SK-N-SH (cell line): ENCODE measurements at regions not wholly inside any gene's neighbourhood (a gene's known extent, or its start where the extent isn't known, plus 50 kb on each side); places are given as distances from the start of the nearest gene placed in this dataset.
A peak's percentile ranks its signal among the peaks of the same experiment; 100 is the strongest.

Experiments
- CTCF ChIA-PET: fragments of 300-600, 350-600 bp; formaldehyde crosslinking; extraction: SDS; loops from one replicate; lab custom pipeline; 2021; lab: Yijun Ruan, JAX
- POLR2A ChIA-PET: fragments of 350-600 bp; sonication (Branson Sonifier 250); formaldehyde crosslinking; extraction: SDS; loops from one replicate; lab custom pipeline; 2020; ENCODE audit warnings: antibody characterized with exemption, inconsistent platforms; lab: Yijun Ruan, JAX
- DNase-seq: peaks from one replicate; pipeline ENCODE4 v3.0.0; 2012
- H2AFZ ChIP-seq: fragments of 200-600 bp; sonication (generic); 2 replicates; pipeline ENCODE4 v1.8.1; 2016; ENCODE audit warnings: antibody characterized with exemption, mild to moderate bottlenecking, low read depth
- H3F3A ChIP-seq: fragments of 200-600 bp; sonication (generic); replicated peaks from 2 replicates; pipeline ENCODE3; 2016; ENCODE audit warnings: antibody characterized with exemption, mild to moderate bottlenecking; ENCODE audit not compliant: insufficient read depth
- H3K27ac ChIP-seq, 2 experiments: fragments of 200-500 bp in 1 of 2; fragments of 200-600 bp in 1 of 2; sonication (Bioruptor generic) in 1 of 2; sonication (generic), shearing (Covaris generic) in 1 of 2; 2 replicates each; pipeline versions ENCODE4 v1.5.1 to v1.6.1; 2014 to 2016; ENCODE audit warnings: low read depth in 2 of 2, inconsistent platforms in 1 of 2, low read length in 1 of 2, mild to moderate bottlenecking in 1 of 2, mixed read lengths in 1 of 2
- H3K27me3 ChIP-seq: fragments of 200-600 bp; sonication (generic), shearing (Covaris generic); 2 replicates; pipeline ENCODE4 v1.6.1; 2016; ENCODE audit warnings: mixed run types; ENCODE audit not compliant: insufficient read depth
- H3K36me3 ChIP-seq, 2 experiments: fragments of 200-500 bp in 1 of 2; fragments of 200-600 bp in 1 of 2; sonication (Bioruptor generic) in 1 of 2; sonication (generic) in 1 of 2; replicated peaks in 1 of 2; 2 replicates each; pipeline versions ENCODE3 to v1.5.1; 2014 to 2016; ENCODE audit warnings: low read length in 1 of 2, mild to moderate bottlenecking in 1 of 2; ENCODE audit not compliant: insufficient read depth in 2 of 2, control insufficient read depth in 1 of 2
- H3K4me1 ChIP-seq, 2 experiments: fragments of 200-500 bp in 1 of 2; fragments of 200-600 bp in 1 of 2; sonication (Bioruptor generic) in 1 of 2; sonication (generic), shearing (Covaris generic) in 1 of 2; 2 replicates each; pipeline versions ENCODE4 v1.5.1 to v1.6.1; 2014 to 2016; ENCODE audit warnings: low read depth in 1 of 2, low read length in 1 of 2, mixed run types in 1 of 2; ENCODE audit not compliant: insufficient read depth in 2 of 2, control insufficient read depth in 1 of 2
- H3K4me2 ChIP-seq: fragments of 200-600 bp; sonication (generic), shearing (Covaris generic); 2 replicates; pipeline ENCODE4 v1.6.1; 2017; ENCODE audit warnings: mixed run types
- H3K4me3 ChIP-seq, 2 experiments: fragments of 200-500 bp in 1 of 2; fragments of 200-600 bp in 1 of 2; sonication (Bioruptor generic) in 1 of 2; sonication (generic), shearing (Covaris generic) in 1 of 2; 2 replicates each; pipeline versions ENCODE4 v1.5.1 to v1.8.1; 2014 to 2016; ENCODE audit warnings: low read depth in 2 of 2, inconsistent platforms in 1 of 2, low read length in 1 of 2, mild to moderate bottlenecking in 1 of 2, mixed read lengths in 1 of 2, moderate library complexity in 1 of 2
- H3K79me2 ChIP-seq: fragments of 200-600 bp; sonication (generic); 2 replicates; pipeline ENCODE4 v1.8.1; 2017; ENCODE audit warnings: mild to moderate bottlenecking; ENCODE audit not compliant: insufficient read depth
- H3K9ac ChIP-seq: fragments of 200-600 bp; sonication (generic); 2 replicates; pipeline ENCODE4 v1.6.1; 2017; ENCODE audit warnings: mixed run types
- H3K9me2 ChIP-seq: fragments of 200-600 bp; sonication (generic); 2 replicates; pipeline ENCODE4 v1.6.1; 2017; ENCODE audit warnings: mixed run types
- H3K9me3 ChIP-seq: fragments of 200-600 bp; sonication (generic); 2 replicates; pipeline ENCODE4 v1.6.1; 2017; ENCODE audit warnings: mixed run types, mild to moderate bottlenecking, moderate library complexity
- H4K20me1 ChIP-seq: fragments of 200-600 bp; sonication (generic); 2 replicates; pipeline ENCODE4 v1.6.1; 2017; ENCODE audit warnings: mild to moderate bottlenecking, mixed run types; ENCODE audit not compliant: insufficient read depth
- CTCF ChIP-seq: fragments of 200-600 bp; sonication (generic); IDR thresholded peaks from 2 replicates; pipeline ENCODE4 v1.6.1; 2017; ENCODE audit warnings: antibody characterized with exemption, mild to moderate bottlenecking, moderate library complexity
- EP300 ChIP-seq, 2 experiments: IDR thresholded peaks; 2 replicates each; pipeline versions ENCODE4 v1.4.0 to v1.6.1; 2012; ENCODE audit warnings: borderline replicate concordance in 1 of 2, low read depth in 1 of 2, low read length in 1 of 2
- EZH2phosphoT487 ChIP-seq: fragments of 200-600 bp; sonication (generic); IDR thresholded peaks from 2 replicates; pipeline ENCODE4 v1.6.1; 2017; ENCODE audit warnings: low read depth, mixed run types, mild to moderate bottlenecking, antibody characterized with exemption, moderate library complexity, borderline replicate concordance
- FOSL2 ChIP-seq: IDR thresholded peaks from 2 replicates; pipeline ENCODE4 v1.4.0; 2012; ENCODE audit warnings: low read depth, mild to moderate bottlenecking, moderate library complexity, borderline replicate concordance
- GATA2 ChIP-seq: sonication (generic); formaldehyde crosslinking; IDR thresholded peaks from 2 replicates; pipeline ENCODE4 v1.5.0; 2020; ENCODE audit warnings: mild to moderate bottlenecking, missing genetic modification reagents
- NFIC ChIP-seq: IDR thresholded peaks from 2 replicates; pipeline ENCODE4 v1.4.0; 2012; ENCODE audit warnings: borderline replicate concordance
- PBX3 ChIP-seq: IDR thresholded peaks from 2 replicates; pipeline ENCODE4; 2012
- RAD21 ChIP-seq: IDR thresholded peaks from 2 replicates; pipeline ENCODE4 v1.6.1; 2012; ENCODE audit warnings: mild to moderate bottlenecking, low read length
- RCOR1 ChIP-seq: fragments of 150-350 bp; IDR thresholded peaks from 2 replicates; pipeline ENCODE4 v1.6.1; 2017; ENCODE audit warnings: antibody characterized with exemption, low read length
- REST ChIP-seq: IDR thresholded peaks from 2 replicates; pipeline ENCODE4 v1.6.1; 2012; ENCODE audit warnings: mild to moderate bottlenecking, low read depth, low read length, moderate library complexity
- RFX5 ChIP-seq: IDR thresholded peaks from 2 replicates; pipeline ENCODE4 v1.6.1; 2012; ENCODE audit warnings: mild to moderate bottlenecking, improper control_type of control experiment, low read length
- RXRA ChIP-seq: IDR thresholded peaks from 2 replicates; pipeline ENCODE4 v1.4.0; 2012; ENCODE audit warnings: low read depth, mild to moderate bottlenecking, borderline replicate concordance
- SIN3A ChIP-seq: IDR thresholded peaks from 2 replicates; pipeline ENCODE4 v1.6.1; 2012; ENCODE audit warnings: low read depth, mild to moderate bottlenecking, low read length, moderate library complexity, borderline replicate concordance
- TAF1 ChIP-seq: IDR thresholded peaks from 2 replicates; pipeline ENCODE4 v1.6.1; 2012; ENCODE audit warnings: low read depth, mild to moderate bottlenecking, low read length, moderate library complexity, borderline replicate concordance
- YY1 ChIP-seq: IDR thresholded peaks from 2 replicates; pipeline ENCODE4 v1.4.0; 2012; ENCODE audit warnings: low read depth, mild to moderate bottlenecking
- WGBS: methylation state at CpG from one replicate; pipeline ENCODE4 v1.1.6; 2017; ENCODE audit warnings: low lambda C conversion rate; 5-methylcytosine and 5-hydroxymethylcytosine counted together

- Histone ChIP-seq H3K9me3 (no peaks in the 10 kb centered on the region), H3F3A (no peaks in the 10 kb centered on the region), H3K9ac (no peak overlapping the region), H3K4me3 (no peak overlapping the region), H2AFZ (no peak overlapping the region), H3K36me3 (no peaks in the 10 kb centered on the region)
- TF ChIP-seq RXRA (no peak), CTCF (0 out of 2 replicates have a peak, but pooled peaks have one; percentile 8)
- TF ChIP-seq, all 33 proteins: peak for 1
- Histone ChIP-seq H4K20me1 (no peaks in the 10 kb centered on the region), H3K27ac (no peak overlapping the region), H3K4me1 (no peaks in the 10 kb centered on the region), H3K9me2 (no peaks in the 10 kb centered on the region), H3K27me3 (no peaks in the 10 kb centered on the region), H3K4me2 (no peak overlapping the region), H3K79me2 (no peaks in the 10 kb centered on the region)
- ChIA-PET POLR2A (no interaction called here), CTCF (no interaction called here)
- no peak for DNase-seq
- WGBS, result 0% methylated on average over 4 of the region's 4 CpGs
These were observed 547.7 kb upstream of the LRRTM1 start for GRCh38 chr2:80852079-80852807.

GRCh38 chr2:80830891-80831290, 526.3 kb upstream of the LRRTM1 start:
- no peak overlapping the region for H3K27ac ChIP-seq
- H3K4me3 ChIP-seq, result no peak overlapping the region
- DNase-seq, result no peak
- POLR2A ChIA-PET, result no interaction called here
- H3F3A ChIP-seq, result no peaks in the 10 kb centered on the region
- H3K4me1 ChIP-seq, result no peaks in the 10 kb centered on the region
- CTCF ChIA-PET, result no interaction called here
- TF ChIP-seq GATA2 (CRISPR knock-in tag) (no peak), TAF1 (no peak), EZH2phosphoT487 (no peak), RCOR1 (no peak), EP300 (IDR thresholded peaks at IDR 0.05; ENCODE audit: borderline replicate concordance in 1 of 2, low read depth in 1 of 2, low read length in 1 of 2) (no peak), NFIC (no peak), YY1 (no peak), SIN3A (no peak), REST (no peak), RFX5 (no peak), PBX3 (no peak), RAD21 (no peak), FOSL2 (no peak)
- no peaks in the 10 kb centered on the region for H3K9me3 ChIP-seq
- no peaks in the 10 kb centered on the region for H4K20me1 ChIP-seq
- no peak overlapping the region for H2AFZ ChIP-seq
- H3K36me3 ChIP-seq, result no peaks in the 10 kb centered on the region
- H3K4me2 ChIP-seq, result no peak overlapping the region
- no peak overlapping the region for H3K9ac ChIP-seq
- H3K79me2 ChIP-seq, result no peaks in the 10 kb centered on the region
- WGBS, result 6% methylated on average over 5 of the region's 5 CpGs
- no peaks in the 10 kb centered on the region for H3K27me3 ChIP-seq
- H3K9me2 ChIP-seq, result no peaks in the 10 kb centered on the region
